SK-N-SH (cell line): ENCODE measurements at regions not wholly inside any gene's neighbourhood (a gene's known extent, or its start where the extent isn't known, plus 50 kb on each side); places are given as distances from the start of the nearest gene placed in this dataset.

Source experiments
- POLR2AphosphoS5 ChIP-seq: IDR thresholded peaks from 2 replicates; pipeline ENCODE4 v1.6.1; 2012; ENCODE audit warnings: low read depth, low read length
- TF ChIP-seq, protein P1 (sequence below): fragments of 200-600 bp; sonication (generic); IDR thresholded peaks from 2 replicates; pipeline ENCODE4 v1.6.1; 2017; ENCODE audit warnings: antibody characterized with exemption, mild to moderate bottlenecking, moderate library complexity

DNA sequence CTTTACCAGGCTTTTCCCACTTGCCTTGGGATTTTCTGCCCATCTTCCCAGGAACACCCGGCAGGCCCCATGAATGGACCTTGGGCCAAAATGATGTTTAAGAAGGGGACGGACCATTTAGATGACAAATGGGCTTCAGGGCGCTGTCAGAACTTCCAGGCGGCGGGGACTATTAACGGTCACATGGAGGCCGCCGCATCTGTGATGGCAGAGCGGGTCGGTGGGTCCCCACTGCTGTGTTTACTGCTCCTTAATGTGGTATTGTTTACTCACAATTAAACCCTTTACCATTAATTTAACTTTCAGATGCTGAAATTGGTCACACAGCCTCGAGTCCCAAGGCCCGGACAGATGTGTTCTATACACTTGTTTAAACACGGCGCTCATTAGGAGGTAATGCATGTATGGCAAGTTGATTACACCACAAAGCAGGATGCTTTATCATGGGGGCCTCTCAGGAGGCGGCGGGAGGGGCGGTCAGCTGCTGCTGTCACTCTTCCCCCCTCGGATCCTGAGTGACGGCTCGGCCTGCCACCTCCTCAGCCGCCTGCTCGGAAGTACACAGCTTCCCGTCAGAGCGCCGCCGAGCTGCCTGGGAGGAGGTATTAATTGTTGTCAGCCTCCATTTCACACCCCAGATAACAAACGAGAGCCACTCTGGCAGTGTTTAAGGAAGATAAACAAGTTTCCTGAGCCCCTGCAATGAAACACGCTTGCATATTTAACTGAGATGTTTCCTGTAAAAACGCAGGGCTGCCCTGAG lies 83.9 kb upstream of the IRX3 start:
- no peak for TF ChIP-seq POLR2AphosphoS5
- TF ChIP-seq, protein P1, sequence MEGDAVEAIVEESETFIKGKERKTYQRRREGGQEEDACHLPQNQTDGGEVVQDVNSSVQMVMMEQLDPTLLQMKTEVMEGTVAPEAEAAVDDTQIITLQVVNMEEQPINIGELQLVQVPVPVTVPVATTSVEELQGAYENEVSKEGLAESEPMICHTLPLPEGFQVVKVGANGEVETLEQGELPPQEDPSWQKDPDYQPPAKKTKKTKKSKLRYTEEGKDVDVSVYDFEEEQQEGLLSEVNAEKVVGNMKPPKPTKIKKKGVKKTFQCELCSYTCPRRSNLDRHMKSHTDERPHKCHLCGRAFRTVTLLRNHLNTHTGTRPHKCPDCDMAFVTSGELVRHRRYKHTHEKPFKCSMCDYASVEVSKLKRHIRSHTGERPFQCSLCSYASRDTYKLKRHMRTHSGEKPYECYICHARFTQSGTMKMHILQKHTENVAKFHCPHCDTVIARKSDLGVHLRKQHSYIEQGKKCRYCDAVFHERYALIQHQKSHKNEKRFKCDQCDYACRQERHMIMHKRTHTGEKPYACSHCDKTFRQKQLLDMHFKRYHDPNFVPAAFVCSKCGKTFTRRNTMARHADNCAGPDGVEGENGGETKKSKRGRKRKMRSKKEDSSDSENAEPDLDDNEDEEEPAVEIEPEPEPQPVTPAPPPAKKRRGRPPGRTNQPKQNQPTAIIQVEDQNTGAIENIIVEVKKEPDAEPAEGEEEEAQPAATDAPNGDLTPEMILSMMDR = no peak
